ENCODE measurements at regions not wholly inside any gene's neighbourhood (a gene's known extent, or its start where the extent isn't known, plus 50 kb on each side); places are given as distances from the start of the nearest gene placed in this dataset.
A peak's percentile ranks its signal among the peaks of the same experiment; 100 is the strongest.
"Not testable (repeated sequence)": the region's sequence is repeated elsewhere in the genome, so short reads cannot be mapped to it uniquely, and the experiment has no call there.

DNA sequence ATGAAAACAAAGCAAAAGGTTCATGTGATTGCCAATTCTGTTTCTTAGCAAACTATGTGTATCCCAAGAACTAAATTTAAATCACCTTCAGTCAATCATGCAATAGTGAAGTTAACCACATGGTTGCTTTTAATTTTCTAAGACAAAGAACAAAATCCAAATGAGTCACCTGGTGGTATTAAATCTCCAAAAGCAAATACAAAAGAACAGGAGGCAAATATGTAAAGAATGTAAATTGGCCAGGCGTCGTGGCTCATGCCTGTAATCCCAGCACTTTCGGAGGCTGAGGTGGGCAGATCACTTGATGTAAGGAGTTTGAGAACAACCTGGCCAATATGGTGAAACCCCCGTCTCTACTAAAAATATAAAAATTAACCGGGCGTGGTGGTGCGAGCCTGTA is 54.2 kb upstream of the PIK3R4 start:
- DNase-seq (ENCODE audit: low read depth) = no peak
- H3K4me3 ChIP-seq (ENCODE audit: low read length) = no peak overlapping the region
- TF ChIP-seq CTCF (conservative IDR thresholded peaks at IDR 0.05; ENCODE audit: low read length) = no peak

- TF ChIP-seq CTCF (conservative IDR thresholded peaks at IDR 0.05; ENCODE audit: low read length) = no peak
- no peak overlapping the region for H3K4me3 ChIP-seq (ENCODE audit: low read length)
- DNase-seq (ENCODE audit: low read depth) = no peak
Observed at GRCh38 chr3:130801473-130801872, 54.8 kb upstream of the PIK3R4 start.

DNA sequence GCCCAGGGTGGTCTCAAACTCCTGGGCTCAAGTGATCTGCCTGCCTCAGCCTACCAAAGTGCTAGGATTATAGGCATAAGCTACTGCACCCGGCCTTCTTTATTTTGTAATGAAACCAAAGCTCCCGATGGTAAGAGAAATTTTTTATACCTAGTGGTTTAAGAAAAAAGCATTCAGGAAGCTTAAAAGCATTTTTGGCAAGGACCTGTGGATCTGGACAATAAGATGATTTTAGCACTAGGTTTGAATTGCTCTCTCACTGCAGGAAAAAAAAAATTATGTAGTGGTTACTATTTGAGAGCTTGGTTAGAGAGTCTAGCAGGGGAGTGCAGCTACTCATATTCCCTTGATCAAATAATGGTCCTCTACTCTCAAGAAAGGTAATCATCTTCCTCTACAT is 64.9 kb upstream of the PIK3R4 start:
- TF ChIP-seq CTCF (conservative IDR thresholded peaks at IDR 0.05; ENCODE audit: low read length) = no peak
- no peak for DNase-seq (ENCODE audit: low read depth)
- no peak overlapping the region for H3K4me3 ChIP-seq (ENCODE audit: low read length)

- TF ChIP-seq CTCF (conservative IDR thresholded peaks at IDR 0.05; ENCODE audit: low read length) = no peak
- no peak overlapping the region for H3K4me3 ChIP-seq (ENCODE audit: low read length)
- DNase-seq (ENCODE audit: low read depth) = no peak
Observed at GRCh38 chr3:130814691-130815472, 68.3 kb upstream of the PIK3R4 start.

DNA sequence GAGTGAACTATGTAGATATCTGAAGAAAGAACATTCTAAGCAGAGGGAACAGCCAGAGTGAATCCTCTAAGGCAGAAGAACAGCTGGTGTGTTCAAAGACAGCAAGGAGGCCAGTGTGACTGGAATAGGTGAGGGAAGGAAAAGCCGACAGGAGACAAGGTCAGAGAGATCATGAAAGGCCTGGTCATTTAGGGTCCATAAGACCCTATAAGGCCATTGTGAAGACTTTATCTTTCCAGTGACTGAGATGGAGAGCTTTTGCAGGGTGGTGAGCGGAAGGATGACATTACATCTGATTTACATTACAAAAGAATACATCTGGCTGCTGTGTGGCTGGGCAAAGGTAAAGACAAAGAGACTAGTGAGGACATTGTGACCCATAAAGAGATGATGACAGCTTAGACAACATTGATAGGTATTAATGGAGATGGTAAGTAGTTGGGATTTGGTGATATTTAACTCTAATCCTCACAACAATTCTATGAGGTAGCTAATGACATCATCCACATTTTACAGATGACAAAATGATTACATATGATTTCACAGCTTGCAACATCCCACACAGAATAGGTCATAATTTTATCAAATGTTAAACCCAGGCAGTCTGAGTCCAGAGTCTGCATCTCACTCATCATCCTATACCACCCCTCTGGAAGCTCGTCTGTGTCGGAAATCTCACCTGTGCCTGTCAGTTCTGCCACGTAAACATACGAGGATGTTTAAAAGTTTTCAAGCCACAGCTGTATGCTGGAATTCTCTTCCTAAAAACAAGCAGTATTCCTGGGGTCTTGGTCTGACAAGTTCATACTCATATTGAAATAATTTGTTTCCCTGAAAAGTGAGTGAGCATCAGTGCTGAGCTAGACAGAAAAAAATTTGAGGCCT is 70.2 kb upstream of the PIK3R4 start:
- no peak for TF ChIP-seq CTCF (conservative IDR thresholded peaks at IDR 0.05; ENCODE audit: low read length)
- no peak overlapping the region for H3K4me3 ChIP-seq (ENCODE audit: low read length)
- DNase-seq (ENCODE audit: low read depth) = no peak

- H3K4me3 ChIP-seq (ENCODE audit: low read length); DNase-seq (ENCODE audit: low read depth): not testable (repeated sequence)
Observed at GRCh38 chr3:130818066-130818465, 71.4 kb upstream of the PIK3R4 start.

- H3K4me3 ChIP-seq (ENCODE audit: low read length) = no peak overlapping the region
- DNase-seq (ENCODE audit: low read depth) = peak; percentile 71
- no peak for TF ChIP-seq CTCF (conservative IDR thresholded peaks at IDR 0.05; ENCODE audit: low read length)
Observed at GRCh38 chr3:130820976-130821375, 72.9 kb upstream of the ATP2C1 start.

Data from AG10803 (cell line).